ENCODE measurements at regions not wholly inside any gene's neighbourhood (a gene's known extent, or its start where the extent isn't known, plus 50 kb on each side); places are given as distances from the start of the nearest gene placed in this dataset.

DNA sequence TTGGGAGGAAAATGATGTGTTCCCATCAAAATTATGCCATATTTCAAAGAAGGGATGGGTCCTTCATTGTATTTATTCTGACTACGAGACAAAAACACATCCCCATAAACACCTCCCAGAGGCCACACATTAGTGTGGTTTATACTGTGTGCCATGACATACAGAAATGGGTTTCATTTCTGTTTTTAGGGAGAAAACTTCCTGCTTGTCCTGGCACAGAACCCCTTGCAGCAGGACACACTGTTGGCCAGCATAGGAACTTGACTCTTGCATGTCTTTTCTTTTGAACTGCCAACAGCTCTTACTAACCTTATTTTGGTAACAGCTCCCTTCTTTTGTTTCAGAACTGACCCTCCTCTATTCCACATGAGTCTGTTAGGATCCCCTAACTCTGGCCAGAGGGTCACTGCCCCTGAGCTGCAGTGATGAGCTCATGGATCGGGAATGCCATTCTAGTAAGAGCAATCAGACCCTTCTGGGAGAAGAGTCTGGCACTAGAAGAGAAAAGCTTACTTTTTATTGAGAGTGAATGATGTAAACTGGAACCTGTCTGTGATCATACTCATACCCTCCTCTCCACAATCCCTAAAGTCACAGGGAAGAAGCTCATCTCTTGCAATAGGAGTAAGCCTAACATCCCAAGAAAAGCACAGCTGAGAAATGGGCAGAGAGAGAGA, 86.4 kb downstream of the SMIM20 start:
- TF ChIP-seq CTCF (IDR thresholded peaks at IDR 0.05): no peak
- TF ChIP-seq POLR2A (IDR thresholded peaks at IDR 0.05): no peak
